GM18861 (cell line): ENCODE measurements at regions not wholly inside any gene's neighbourhood (a gene's known extent, or its start where the extent isn't known, plus 50 kb on each side); places are given as distances from the start of the nearest gene placed in this dataset.
"Not testable (repeated sequence)": the region's sequence is repeated elsewhere in the genome, so short reads cannot be mapped to it uniquely, and the experiment has no call there.

Source experiments
- ATAC-seq: cut with Tn5 transposase; IDR thresholded peaks from one replicate; pipeline ENCODE4 v1.9.1; 2021; ENCODE audit not compliant: unreplicated experiment

- ATAC-seq: no peak
Observed at GRCh38 chr13:102538938-102539337, 57.8 kb upstream of the TPP2 start.

DNA sequence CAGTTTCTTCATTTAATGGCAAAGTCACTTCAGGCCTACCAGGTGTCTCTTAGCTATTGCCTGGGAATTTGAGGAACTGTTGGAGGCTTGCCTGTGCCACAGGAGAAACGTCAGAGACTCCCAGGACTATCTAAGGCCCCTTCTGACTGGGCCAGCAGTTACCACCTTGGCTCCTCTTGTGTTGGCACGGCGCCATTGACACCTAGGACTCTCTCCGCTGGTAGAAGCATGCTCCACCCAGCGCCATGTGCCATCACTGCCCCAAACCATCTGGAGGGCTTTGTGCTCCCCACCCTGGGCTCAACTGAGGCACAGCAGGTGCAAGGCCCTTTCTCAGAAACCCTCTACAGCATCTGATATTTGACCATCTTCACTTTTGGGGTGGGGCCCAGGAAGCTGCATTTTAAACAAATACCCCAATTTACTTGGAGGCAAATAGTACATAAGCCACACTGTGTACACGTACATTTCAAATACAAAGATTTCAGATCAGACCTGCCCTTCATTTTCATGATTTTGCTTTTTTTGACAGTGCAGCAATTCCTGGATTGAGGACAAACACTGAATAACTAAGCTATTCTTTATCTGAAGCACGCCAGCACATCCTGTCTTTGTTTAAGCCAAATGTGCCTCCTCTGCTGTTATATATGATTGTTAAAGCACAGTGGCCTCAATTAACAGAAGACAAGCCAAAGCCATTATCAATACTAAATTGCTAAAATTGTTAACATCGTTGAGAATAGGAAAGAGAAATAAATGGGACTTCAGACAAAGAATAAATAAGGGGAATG is 59.9 kb upstream of the TPP2 start:
- no peak for ATAC-seq

DNA sequence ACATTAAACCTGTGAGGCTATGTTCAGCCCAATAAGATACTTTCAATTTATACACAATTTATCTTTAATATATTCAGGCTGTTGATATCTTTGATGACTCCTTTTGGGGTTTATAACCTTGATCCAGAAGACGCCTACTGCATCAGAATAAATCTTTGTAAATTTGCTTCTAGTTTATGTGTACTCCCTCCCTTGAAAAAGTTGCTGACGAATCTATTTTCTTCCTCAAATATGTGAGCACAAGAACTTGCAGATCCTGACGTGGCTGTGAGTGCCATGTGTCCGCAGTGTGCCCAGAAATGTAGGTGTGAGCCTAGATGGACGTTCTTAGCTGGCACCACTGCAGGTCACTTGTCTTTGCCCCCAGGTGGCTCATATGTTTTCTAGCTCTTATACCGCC is 60.6 kb upstream of the TPP2 start:
- no peak for ATAC-seq

DNA sequence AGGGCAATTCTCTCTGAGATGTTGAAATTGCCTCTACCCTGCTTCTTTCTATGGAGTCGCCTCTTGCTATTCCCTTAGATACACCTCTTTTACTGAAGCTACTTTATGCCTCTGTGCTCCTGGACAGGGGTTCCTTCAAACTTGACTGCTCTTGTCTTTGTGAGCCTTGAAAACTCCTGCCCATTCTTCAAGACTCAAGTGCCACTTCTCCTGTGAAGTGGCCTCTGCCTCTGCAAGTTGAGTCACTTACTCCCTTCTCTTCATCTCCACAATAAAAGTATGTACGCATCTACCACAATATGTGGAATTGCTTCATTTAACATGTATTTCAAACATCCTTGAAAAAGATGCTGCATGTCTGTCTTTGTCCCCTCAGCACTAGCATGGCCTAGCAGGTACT is 66.0 kb upstream of the TPP2 start:
- no peak for ATAC-seq

- not testable (repeated sequence) for ATAC-seq
Observed at GRCh38 chr13:102522251-102522650, 74.5 kb upstream of the TPP2 start.

GRCh38 chr13:102517959-102518358 is 78.8 kb upstream of the TPP2 start:
- no peak for ATAC-seq

- no peak for ATAC-seq
Observed at GRCh38 chr13:102510072-102510471, 86.7 kb upstream of the TPP2 start.

- no peak for ATAC-seq
Observed at GRCh38 chr13:102508411-102508810, 88.4 kb upstream of the TPP2 start.

DNA sequence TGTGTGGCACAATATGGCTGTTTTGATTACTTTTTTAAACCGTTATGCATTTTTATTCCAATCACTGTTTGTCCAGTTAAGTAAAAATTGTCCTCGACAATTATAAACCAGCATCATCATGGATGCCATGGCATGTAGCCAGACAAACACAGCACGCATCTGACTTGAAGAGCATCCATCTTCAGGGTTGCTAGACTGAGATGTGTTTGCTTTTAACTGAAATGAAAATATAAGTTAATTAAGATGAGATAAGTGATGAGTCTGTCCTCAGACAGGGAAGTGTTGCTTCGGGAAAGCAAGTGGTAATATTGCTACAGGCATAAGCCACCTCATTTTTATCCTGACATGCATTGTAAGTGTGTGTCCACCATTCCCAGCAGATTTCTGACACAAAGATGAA is 92.8 kb upstream of the TPP2 start:
- ATAC-seq: no peak

GRCh38 chr13:102495663-102496062 is 93.8 kb upstream of the FGF14 start:
- no peak for ATAC-seq

GRCh38 chr13:102487330-102487729 is 85.5 kb upstream of the FGF14 start:
- no peak for ATAC-seq

DNA sequence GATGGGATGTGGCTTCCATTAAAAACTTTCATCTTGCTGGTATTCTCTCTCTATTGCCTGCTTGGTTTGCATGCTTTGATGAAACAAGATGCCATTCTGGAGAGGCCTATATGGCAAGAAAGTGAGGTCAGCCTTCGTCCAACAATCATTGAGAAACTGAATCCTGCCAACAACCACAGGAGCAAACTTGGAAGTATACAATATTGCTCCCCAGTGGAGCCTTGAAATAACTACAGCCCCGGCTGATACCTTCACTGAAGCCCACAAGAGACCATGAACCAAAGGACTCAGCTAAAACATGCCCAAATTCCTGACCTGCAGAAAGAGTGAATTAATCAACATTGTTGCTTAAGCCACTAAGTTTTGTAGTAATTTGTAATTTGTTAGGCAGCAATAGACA is 82.5 kb upstream of the FGF14 start:
- ATAC-seq: peak; percentile 54

DNA sequence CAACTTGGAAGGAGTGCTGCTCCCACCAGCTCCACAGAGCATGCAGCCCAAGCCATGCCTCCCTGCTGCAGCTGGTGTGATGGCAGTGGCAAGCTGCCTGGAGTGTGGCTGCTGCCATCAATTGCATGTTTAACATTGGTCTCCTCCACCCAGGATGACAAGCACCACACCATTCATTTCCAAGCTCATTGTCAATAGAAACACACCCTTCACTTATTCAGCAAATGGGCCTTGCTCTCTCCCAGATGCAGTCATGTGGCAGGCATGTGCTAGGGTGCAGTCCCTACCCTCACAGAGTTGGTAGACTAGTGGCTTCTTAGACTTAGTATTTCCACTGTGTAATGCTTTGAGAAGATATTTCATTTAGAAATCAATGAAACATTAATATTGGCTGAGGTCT is 70.8 kb upstream of the FGF14 start:
- no peak for ATAC-seq

GRCh38 chr13:102470283-102470917 is 68.6 kb upstream of the FGF14 start:
- no peak for ATAC-seq

GRCh38 chr13:102466610-102467190 is 64.9 kb upstream of the FGF14 start:
- no peak for ATAC-seq

DNA sequence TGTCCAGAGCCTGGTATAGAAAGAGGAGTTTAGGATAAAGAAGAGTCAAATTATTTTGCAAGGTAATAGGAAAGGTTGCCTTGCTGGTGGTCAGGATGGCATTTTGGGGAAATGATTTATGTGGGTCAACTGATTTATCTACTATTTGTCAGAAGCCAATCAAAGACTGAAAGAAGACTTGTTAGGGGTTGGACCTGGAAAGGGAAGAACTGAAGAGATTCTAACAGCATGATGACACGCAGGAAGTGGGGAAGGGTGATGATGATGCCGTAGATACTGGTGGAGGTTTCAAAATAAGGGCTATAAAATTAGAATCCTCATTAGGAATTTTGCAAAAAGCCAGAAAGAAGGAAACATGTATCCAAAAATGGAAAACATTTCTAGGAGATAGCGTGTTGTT is 60.7 kb upstream of the FGF14 start:
- no peak for ATAC-seq

GRCh38 chr13:102461302-102461701 is 59.5 kb upstream of the FGF14 start:
- ATAC-seq: no peak

DNA sequence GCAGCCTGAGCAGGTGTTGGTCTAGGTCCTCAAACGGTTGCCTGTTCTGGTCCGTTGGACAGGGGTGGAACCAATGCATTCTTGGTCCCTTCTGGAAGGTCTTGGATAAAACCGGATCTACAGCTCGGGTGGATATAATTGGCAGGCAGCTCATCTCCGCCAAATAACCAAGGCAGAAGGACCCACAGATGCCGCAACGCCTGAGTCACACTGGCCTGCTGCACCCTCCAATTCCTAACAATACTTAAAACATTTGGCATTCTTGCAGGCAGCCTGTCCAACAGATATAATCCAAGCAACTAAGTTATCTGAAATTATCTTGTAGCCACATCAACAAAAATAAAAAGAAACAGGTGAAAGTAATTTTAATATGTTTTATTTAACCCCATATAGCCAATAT is 59.0 kb upstream of the FGF14 start:
- ATAC-seq: no peak

DNA sequence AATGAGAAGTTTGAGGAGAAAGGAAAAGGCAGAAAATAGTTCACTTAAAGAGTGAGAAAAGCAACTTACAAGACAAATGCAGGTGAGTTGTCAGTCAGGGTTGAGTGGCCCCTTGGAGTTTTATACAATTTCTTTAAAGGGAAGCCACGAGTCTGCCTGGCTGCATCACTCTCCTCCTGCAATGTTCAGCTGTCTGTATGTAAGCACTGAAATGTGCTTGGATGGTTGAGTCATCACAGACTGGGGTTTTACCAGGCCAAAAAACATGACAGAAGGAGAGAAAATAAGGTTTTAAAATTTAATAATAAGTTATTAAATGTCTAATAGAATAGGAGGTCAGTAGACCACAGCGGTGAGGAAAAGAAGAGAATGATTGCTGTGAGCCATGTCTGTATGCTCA is 51.0 kb upstream of the FGF14 start:
- no peak for ATAC-seq
